ENCODE measurements at regions not wholly inside any gene's neighbourhood (a gene's known extent, or its start where the extent isn't known, plus 50 kb on each side); places are given as distances from the start of the nearest gene placed in this dataset.

DNA sequence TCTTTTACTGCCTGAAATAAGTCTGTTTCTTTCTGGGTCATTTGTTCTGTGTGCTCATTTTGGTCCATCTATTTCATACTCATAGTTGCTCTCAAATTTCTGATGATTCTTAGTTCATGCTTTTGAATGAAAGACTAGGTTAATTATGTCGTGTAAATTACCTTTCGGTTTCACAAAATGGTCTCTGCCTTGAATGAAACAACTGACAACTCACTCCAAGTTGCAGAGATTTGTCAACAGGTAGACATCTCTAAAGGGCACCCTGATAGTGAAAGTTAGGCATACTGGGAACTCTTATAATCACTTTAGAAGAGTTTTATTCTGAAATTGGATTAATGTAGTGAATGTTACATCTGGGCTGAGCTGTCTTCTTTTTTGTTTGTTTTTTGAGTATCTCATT lies 726.9 kb downstream of the PDHA2 start:
- TF ChIP-seq, protein P1, sequence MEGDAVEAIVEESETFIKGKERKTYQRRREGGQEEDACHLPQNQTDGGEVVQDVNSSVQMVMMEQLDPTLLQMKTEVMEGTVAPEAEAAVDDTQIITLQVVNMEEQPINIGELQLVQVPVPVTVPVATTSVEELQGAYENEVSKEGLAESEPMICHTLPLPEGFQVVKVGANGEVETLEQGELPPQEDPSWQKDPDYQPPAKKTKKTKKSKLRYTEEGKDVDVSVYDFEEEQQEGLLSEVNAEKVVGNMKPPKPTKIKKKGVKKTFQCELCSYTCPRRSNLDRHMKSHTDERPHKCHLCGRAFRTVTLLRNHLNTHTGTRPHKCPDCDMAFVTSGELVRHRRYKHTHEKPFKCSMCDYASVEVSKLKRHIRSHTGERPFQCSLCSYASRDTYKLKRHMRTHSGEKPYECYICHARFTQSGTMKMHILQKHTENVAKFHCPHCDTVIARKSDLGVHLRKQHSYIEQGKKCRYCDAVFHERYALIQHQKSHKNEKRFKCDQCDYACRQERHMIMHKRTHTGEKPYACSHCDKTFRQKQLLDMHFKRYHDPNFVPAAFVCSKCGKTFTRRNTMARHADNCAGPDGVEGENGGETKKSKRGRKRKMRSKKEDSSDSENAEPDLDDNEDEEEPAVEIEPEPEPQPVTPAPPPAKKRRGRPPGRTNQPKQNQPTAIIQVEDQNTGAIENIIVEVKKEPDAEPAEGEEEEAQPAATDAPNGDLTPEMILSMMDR (IDR thresholded peaks at IDR 0.05; ENCODE audit: borderline replicate concordance, insufficient read depth, low read depth, low read length): no peak
- no peak overlapping the region for H3K4me3 ChIP-seq (ENCODE audit: low read depth, low read length)

DNA sequence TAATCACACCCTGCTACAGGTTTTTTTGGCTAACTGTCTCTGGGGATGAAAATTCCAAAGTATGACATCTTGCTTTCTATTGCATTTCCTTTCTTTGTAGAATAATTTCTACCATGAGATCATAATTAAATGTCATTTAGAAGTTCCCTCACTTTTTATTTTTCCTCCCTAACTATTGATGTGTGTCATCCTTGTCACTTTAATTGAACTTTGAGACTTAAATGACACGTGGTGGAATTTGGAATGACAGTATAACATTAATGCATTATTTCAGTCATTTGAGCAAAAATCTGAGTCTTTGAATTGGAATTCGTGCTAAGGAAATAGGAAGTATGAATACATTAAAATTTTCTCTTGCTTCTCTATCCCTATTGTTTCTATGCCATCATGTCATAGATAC lies 745.4 kb downstream of the PDHA2 start:
- TF ChIP-seq, protein P1 (IDR thresholded peaks at IDR 0.05; ENCODE audit: borderline replicate concordance, insufficient read depth, low read depth, low read length): no peak
- H3K4me3 ChIP-seq (ENCODE audit: low read depth, low read length): no peak overlapping the region

DNA sequence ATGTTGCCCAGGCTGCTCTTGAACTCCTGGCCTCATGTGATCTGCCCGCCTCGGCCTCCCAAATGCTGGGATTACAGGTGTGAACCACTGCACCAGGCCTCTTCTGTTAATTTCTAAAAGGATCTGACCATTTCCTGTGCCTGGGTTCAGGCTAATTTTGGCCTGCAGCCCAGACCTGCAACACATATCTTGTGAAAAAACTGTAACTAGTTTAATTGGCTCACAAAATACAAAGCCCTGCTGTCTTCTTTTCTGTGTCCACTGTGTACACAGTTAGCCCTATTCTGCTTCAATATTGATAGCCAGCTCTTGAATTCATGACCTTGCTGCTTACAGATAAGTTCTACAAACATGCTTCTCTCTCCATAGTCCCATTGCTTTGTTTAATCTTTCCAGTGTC lies 753.5 kb downstream of the PDHA2 start:
- TF ChIP-seq, protein P1 (IDR thresholded peaks at IDR 0.05; ENCODE audit: borderline replicate concordance, insufficient read depth, low read depth, low read length): no peak
- no peak overlapping the region for H3K4me3 ChIP-seq (ENCODE audit: low read depth, low read length)

DNA sequence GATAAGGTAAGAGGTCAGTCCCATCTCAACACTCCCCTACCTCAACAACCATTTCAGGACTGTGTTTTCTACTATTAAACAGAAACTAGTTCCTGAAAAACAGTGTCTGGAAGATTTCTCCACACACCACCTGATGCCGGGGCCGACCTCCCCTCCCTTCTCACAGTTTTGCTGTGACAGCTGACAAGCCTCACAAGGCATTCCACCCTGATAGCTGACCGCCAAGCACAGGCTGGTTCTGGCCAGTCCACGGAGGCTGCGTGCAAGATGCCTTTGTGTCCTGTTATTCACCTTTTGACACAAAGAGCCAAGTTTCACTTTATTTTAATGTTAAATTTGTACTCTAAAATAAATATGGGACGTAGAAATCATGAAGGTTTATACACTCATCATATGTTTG lies 758.6 kb downstream of the PDHA2 start:
- TF ChIP-seq, protein P1 (IDR thresholded peaks at IDR 0.05; ENCODE audit: borderline replicate concordance, insufficient read depth, low read depth, low read length): no peak
- H3K4me3 ChIP-seq (ENCODE audit: low read depth, low read length): no peak overlapping the region

DNA sequence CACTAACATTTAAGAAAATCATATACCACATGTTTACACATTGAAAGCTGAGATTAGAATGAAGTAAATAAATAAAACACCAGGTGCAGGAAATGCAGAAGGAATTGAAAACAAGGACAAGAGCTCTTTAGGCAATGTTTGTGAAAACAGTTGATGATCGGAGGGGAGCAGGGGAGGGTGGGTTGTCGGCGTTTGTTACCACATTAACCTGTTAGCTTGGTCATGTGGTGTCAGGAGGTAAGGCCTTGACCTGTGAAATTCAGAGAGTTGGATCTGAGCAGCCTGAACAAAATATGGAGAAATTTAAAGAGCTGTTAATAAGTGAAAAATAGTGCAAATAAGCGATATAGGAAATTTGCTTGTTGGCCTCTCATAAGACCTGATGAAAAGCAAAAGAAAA lies 759.9 kb downstream of the PDHA2 start:
- H3K4me3 ChIP-seq (ENCODE audit: low read depth, low read length): no peak overlapping the region
- TF ChIP-seq, protein P1 (IDR thresholded peaks at IDR 0.05; ENCODE audit: borderline replicate concordance, insufficient read depth, low read depth, low read length): no peak

DNA sequence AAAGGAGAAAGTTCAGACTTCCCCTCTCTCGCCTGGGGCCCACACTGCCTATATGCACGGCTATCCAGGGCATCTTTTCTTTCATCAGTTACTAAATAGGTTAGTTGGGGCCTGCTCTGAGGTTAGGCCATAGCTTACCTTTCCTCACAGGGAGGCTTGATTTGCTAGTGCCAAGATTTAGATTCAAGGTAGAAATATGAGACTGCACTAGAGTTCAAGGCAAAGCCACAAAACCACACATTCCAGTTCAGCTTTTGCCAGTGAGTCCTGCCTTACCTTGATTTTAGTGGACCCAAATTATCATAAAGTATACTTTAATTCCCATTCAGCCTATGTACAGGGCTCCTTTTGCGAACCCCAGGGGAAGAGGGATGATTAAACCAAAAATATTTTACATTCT lies 762.8 kb downstream of the PDHA2 start:
- TF ChIP-seq, protein P1 (IDR thresholded peaks at IDR 0.05; ENCODE audit: borderline replicate concordance, insufficient read depth, low read depth, low read length): no peak
- no peak overlapping the region for H3K4me3 ChIP-seq (ENCODE audit: low read depth, low read length)

DNA sequence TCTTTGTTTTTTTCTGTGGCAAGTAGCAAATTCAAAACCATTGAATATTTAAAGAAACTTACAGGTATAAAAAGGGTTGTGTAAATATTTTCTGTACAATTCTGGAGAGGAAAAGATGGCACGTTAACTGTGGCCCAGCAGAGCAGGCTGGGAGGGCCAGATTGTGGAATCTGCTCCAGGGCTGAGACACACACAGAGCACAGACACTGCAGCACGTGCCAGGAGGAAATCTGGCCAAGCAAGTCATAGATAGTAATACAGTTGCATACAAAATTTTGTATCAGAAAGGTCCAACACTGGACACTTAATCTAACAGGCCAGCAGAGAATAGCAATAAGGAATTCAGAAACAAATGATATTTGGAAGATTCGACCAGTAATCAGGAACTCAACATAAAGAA lies 763.7 kb downstream of the PDHA2 start:
- TF ChIP-seq, protein P1 (IDR thresholded peaks at IDR 0.05; ENCODE audit: borderline replicate concordance, insufficient read depth, low read depth, low read length): no peak
- H3K4me3 ChIP-seq (ENCODE audit: low read depth, low read length): no peak overlapping the region
